Stimulated activated memory B cell treated with anti-CD40 and anti-IgM and Interleukin-4, amounts not matched to agents 10 μg/mL and 1 μg/mL and 100 μg/mL, for 72 hours (primary cell): ENCODE measurements at regions not wholly inside any gene's neighbourhood (a gene's known extent, or its start where the extent isn't known, plus 50 kb on each side); places are given as distances from the start of the nearest gene placed in this dataset.
A peak's percentile ranks its signal among the peaks of the same experiment; 100 is the strongest.

Experiments
- ATAC-seq: fragments of 150-1000 bp; cut with Tn5 transposase; 2 replicates; pipeline ENCODE4 v1.10.0; 2021
- H3K27ac Mint-ChIP-seq: one replicate; pipeline ENCODE4 v1.8.0; 2022; ENCODE audit warnings: mild to moderate bottlenecking, mixed read lengths
- H3K27me3 Mint-ChIP-seq: one replicate; pipeline ENCODE4 v1.8.0; 2022; ENCODE audit warnings: mixed read lengths
- H3K36me3 Mint-ChIP-seq: one replicate; pipeline ENCODE4 v1.8.0; 2022; ENCODE audit warnings: mixed read lengths
- H3K4me1 Mint-ChIP-seq: one replicate; pipeline ENCODE4 v1.8.0; 2022; ENCODE audit warnings: mixed read lengths
- H3K4me3 Mint-ChIP-seq: one replicate; pipeline ENCODE4 v1.8.0; 2022; ENCODE audit warnings: mild to moderate bottlenecking, moderate library complexity, mixed read lengths
- H3K9me3 Mint-ChIP-seq: one replicate; pipeline ENCODE4 v1.8.0; 2022; ENCODE audit warnings: mixed read lengths

DNA sequence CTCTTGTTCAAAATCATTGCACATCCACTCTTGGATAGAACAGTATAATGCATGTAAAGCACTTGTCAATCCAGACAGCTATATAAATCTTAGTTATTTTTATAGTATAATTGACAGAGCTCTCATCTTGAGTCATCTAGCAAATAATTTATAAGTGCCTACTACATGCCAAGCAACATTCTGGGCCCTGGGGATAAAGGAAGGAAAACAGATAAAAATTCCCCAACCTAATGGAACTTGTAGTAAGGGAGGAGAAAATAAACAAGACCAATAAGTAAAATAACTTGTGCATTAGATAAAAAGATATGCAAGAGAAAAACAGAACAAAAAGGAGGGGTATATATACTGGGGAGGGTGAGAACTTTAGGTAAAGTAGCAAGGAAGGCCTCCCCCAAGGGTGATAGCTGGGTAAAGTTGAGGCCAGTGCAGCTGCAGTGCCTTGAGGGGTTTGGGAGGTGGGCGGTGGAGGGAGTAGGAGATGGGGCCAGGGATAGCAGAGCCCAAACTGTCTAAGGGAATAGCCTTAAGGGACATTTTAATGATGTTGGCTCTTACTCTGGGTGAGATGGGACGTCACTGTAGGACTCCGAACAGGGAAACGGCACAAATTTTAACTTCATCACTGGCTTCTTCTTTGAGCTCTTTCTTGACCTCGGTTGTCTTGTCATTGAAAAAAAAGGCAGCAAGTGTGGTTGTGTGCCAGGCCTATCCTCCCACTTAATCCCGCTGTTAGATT is 79.3 kb upstream of the SEC61G start:
- no peaks in the 10 kb centered on the region for H3K36me3 Mint-ChIP-seq
- H3K4me3 Mint-ChIP-seq = no peak overlapping the region
- no peaks in the 10 kb centered on the region for H3K4me1 Mint-ChIP-seq
- no peaks in the 10 kb centered on the region for H3K27me3 Mint-ChIP-seq
- no peak for ATAC-seq
- H3K27ac Mint-ChIP-seq = no peak overlapping the region
- no peaks in the 10 kb centered on the region for H3K9me3 Mint-ChIP-seq

DNA sequence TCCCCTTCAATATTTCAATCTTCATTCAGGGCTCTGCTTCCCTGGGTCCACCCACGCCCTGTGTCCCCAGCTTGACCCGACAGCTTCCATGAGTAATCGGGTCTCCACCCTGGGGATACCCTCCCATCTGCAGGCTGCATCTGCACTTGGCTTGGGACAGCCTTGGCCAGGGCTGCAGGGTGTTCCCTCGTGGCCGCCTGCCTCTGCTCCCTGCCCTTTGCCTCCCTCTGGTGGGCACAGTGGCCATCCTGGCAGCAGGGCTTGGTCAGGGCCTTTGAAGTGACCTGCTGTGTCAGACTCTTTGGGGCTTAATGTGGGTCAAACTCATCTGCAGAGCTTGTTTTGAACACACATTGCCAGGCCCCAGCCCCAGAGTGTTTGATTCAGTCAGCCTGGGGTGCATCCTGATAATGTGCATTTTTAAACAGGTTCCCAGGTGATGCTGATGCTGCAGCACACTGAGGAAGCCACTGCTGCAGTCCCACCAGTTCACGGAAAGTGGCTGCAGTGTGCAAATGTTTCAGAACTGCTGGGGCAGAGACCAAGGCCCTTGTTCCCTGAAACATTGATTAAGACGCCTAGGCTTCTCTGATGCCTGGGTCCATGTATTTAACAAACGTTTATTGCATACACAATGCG is 80.7 kb upstream of the SEC61G start:
- Mint-ChIP-seq H3K27ac (no peak overlapping the region), H3K36me3 (no peaks in the 10 kb centered on the region), H3K4me3 (no peak overlapping the region), H3K9me3 (no peaks in the 10 kb centered on the region), H3K27me3 (no peaks in the 10 kb centered on the region), H3K4me1 (no peaks in the 10 kb centered on the region)
- peak; percentile 36 for ATAC-seq

DNA sequence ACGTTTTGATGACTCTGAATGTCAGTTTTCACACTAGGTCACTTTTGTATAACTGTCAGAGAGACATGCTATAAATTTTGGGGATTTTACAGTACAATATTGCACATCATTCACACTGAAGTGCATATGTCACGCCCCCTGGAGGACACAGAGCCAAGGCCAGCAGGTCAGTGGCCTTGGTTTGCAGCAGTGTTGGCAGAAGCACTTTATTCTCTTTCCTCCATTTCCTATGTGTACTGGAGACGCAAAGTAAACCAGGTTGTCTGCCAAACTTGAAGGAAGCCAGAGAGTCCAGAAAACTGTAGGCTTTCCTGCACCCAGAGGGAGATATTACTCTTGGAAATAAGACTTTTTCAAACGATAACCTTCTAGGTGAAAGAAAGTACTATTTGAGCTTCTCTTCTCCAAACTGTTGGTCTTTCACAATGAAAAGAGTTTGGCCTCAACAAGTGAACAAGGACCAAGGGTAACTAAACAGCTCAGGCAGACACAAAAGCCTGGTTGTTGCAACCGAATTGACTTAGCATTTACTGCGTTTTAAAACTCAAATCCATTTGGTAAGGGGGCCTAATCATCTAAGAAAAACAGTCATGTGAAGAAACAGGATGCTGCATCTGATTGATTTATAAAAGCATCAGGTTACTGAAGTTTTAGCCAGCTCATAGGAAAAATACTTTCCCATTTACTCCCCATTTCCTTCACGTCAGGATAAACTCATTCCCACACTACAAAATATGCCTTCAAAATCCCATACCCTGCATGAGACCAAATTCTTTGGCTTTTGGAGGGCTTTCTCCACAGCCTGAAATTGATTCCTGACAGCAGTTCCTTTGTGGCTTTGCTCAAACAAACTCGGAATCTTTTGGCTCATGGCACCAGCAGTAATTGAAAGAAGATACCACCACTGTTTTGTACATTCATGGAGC is 83.0 kb upstream of the SEC61G start:
- no peak for ATAC-seq
- Mint-ChIP-seq H3K27me3 (no peaks in the 10 kb centered on the region), H3K36me3 (no peaks in the 10 kb centered on the region), H3K4me3 (no peak overlapping the region), H3K4me1 (no peaks in the 10 kb centered on the region), H3K27ac (no peak overlapping the region), H3K9me3 (no peaks in the 10 kb centered on the region)

DNA sequence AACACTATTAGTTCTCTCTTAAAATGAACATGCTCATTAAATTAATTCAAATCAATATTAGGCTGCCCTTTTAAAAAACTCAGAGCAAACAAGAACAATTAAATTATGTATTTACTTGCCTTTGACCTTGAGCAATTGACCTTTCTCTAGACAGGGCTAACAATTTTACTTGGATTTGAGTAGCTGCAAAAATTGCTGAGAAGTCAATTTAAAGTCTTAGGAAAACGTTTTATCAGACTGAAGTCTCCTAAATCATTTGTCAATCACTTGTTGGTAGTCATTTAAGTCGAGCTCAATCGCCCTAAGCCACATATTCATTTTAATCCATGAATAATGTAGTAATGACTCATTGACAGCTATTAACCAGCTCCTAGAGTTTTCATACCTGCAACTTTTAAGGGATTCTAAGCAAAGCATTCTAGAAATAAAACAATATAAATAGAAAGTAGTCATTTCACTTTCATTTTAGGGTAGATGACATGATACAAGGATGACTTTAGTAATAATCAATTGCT is 84.9 kb upstream of the SEC61G start:
- Mint-ChIP-seq H3K36me3 (no peaks in the 10 kb centered on the region), H3K4me3 (no peak overlapping the region), H3K27ac (no peak overlapping the region), H3K27me3 (no peaks in the 10 kb centered on the region), H3K9me3 (no peaks in the 10 kb centered on the region), H3K4me1 (no peaks in the 10 kb centered on the region)
- no peak for ATAC-seq

DNA sequence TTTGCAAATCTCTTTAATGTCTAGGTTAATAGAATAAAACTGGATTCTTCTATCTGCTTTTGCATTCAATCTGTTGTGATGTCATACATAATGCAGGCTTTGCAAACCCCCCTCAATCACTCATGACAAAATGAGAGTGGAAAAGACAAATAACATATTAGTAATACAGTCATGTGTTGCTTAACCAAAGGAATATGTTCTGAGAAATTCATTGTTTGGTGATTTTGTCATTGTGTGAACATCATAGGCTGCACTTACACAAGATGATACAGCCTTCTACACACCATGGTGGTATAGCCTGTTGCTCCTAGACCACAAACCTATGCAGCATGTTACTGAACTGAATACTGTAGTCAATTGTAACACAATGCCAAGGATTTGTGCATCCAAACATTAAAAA is 87.3 kb upstream of the SEC61G start:
- Mint-ChIP-seq H3K36me3 (no peaks in the 10 kb centered on the region), H3K27me3 (no peaks in the 10 kb centered on the region), H3K27ac (no peak overlapping the region), H3K9me3 (peaks cover 6% of the 10 kb centered on the region), H3K4me1 (no peaks in the 10 kb centered on the region), H3K4me3 (no peak overlapping the region)
- no peak for ATAC-seq

DNA sequence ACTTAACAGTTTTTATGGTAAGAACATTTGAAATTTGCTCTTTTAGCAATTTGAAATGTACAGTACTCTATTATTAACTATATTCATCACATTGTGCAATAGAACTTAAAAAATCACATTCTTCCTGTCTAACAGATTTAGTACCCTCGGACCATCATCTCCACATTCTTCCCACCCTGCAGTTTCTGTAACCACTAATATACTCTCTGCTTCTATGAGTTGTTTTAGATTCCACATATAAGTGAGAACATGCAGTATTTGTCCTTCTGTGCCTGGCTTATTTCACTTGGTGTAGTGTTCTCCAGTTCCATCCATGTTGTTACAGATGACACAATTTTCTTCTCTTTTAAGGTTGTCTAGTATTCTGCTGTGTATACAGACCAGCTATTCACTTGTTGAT is 88.9 kb upstream of the SEC61G start:
- H3K4me3 Mint-ChIP-seq = no peak overlapping the region
- no peak overlapping the region for H3K27ac Mint-ChIP-seq
- peaks cover 10% of the 10 kb centered on the region for H3K9me3 Mint-ChIP-seq
- no peak for ATAC-seq
- H3K27me3 Mint-ChIP-seq = no peaks in the 10 kb centered on the region
- H3K4me1 Mint-ChIP-seq = no peaks in the 10 kb centered on the region
- no peaks in the 10 kb centered on the region for H3K36me3 Mint-ChIP-seq

DNA sequence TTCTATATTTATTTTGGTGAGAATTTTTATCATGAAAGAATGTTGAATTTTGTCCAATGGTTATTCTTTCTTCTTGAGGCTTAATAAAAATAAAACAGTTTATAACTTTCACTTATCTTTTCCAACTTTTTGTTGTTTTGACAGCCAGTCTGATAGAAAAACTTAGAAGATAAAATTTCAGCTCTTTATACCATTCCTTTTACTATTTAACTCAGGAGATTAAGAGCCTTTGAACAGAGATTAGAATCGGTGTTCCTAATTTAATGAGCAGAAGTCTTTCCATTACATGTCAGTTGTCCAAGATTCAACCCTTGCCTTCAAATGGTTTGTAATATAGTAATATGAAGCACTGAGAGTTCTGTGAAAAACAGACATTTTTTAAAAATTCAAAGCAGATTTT is 97.8 kb upstream of the SEC61G start:
- H3K27ac Mint-ChIP-seq = no peak overlapping the region
- no peaks in the 10 kb centered on the region for H3K4me1 Mint-ChIP-seq
- peaks cover 13% of the 10 kb centered on the region for H3K27me3 Mint-ChIP-seq
- no peak overlapping the region for H3K4me3 Mint-ChIP-seq
- H3K9me3 Mint-ChIP-seq = peaks cover 17% of the 10 kb centered on the region
- no peaks in the 10 kb centered on the region for H3K36me3 Mint-ChIP-seq
- no peak for ATAC-seq

DNA sequence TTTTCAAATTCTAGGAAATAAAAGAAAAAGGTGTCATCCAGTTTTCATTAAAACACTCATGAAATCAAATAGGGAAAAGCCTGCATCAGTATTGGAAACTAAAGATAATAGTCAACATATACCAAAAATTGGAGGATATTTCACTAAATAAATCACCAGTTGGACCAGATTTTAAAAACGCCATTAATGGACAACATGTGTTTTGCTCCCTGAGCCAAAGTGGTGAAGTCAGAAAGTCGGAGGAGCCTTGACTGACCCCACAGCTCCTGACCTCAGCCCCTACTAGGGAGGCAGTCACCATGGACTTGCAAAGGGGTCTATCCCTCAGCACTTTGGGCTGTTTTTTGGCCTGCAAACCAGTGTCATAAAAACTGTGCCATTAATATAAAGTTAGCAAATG is 98.3 kb upstream of the SEC61G start:
- Mint-ChIP-seq H3K27ac (no peak overlapping the region), H3K9me3 (peaks cover 17% of the 10 kb centered on the region), H3K36me3 (no peaks in the 10 kb centered on the region), H3K4me3 (no peak overlapping the region), H3K4me1 (no peaks in the 10 kb centered on the region), H3K27me3 (peaks cover 13% of the 10 kb centered on the region)
- no peak for ATAC-seq

DNA sequence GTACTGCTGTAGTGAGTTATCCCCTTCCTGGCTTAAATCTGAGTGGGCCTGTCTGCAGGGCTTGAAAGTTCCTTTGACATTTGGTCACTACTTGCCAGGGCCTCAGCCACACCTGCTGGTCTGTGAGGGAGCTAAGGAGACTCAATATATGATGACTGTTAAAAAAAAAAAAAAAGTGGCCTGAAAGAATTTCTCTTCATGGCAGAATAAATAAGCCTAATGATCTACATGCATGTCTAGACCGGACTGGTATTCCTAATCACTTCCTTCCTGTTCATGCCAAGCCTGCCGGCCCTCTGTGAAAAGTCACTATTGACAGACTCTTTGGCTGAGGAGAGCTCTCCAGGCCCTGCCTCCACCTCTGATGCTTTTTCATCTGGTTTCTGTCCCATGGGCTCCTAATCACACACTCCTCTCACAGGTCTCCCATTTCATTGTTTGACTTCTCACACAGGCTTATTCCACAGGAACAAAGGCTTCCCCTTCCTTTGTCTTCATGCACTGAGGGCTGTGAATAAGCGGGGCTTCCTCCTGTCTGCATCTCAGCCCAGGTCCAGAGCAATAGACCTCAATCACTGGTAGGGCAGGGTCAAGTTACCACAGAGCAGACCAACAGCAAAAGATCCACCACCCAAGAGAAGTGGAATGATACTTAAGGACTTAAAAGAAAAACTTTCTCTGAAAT is 99.1 kb upstream of the SEC61G start:
- no peak overlapping the region for H3K27ac Mint-ChIP-seq
- H3K9me3 Mint-ChIP-seq = peaks cover 13% of the 10 kb centered on the region

DNA sequence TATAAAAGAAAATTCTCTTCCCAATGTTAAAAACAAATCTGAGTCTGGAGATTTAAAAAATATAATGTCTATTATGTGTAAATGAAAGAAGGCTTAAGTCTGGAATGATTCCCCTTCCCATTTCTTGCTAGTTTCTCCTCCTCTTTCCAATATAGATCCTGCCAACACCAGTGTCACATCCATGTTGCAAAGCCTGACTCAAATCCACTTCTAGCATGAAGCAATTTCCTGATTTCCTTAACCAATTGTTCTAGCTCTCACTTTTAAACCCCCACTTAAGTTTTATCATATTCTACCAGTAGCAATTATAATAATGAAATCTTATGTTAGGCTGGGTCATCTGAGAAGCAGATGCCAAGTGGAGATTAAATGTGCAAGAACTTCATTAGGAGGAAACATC is 100.1 kb upstream of the SEC61G start:
- peaks cover 13% of the 10 kb centered on the region for H3K27me3 Mint-ChIP-seq
- no peak for ATAC-seq
- H3K36me3 Mint-ChIP-seq = no peaks in the 10 kb centered on the region
- peaks cover 6% of the 10 kb centered on the region for H3K9me3 Mint-ChIP-seq
- H3K27ac Mint-ChIP-seq = no peak overlapping the region
- H3K4me3 Mint-ChIP-seq = no peak overlapping the region
- H3K4me1 Mint-ChIP-seq = no peaks in the 10 kb centered on the region

More for the DNA sequence above, 99.1 kb upstream of the SEC61G start:
- ATAC-seq = no peak
- Mint-ChIP-seq H3K4me3 (no peak overlapping the region), H3K4me1 (no peaks in the 10 kb centered on the region), H3K36me3 (no peaks in the 10 kb centered on the region), H3K27me3 (peaks cover 13% of the 10 kb centered on the region)

DNA sequence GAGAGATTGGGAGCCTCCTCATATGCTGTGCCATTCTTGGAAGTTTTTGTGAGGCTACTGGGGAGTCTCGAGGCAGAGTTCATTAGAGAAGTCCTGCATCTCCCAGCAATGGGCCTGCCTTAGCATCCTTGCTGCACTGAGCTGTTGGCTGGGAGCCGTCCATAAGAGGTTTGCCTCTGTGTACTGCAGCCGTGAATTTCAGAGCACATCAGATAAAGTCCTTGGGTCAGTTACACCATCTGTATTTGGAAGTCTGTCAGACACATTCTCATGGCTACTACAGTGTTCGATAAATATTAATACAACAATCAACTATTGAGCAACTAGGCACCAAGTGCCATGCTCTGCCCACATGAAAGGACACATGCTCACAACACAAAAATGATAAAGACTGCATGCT is 100.5 kb upstream of the SEC61G start:
- Mint-ChIP-seq H3K9me3 (peaks cover 2% of the 10 kb centered on the region), H3K27ac (no peak overlapping the region), H3K4me3 (no peak overlapping the region), H3K27me3 (peaks cover 13% of the 10 kb centered on the region), H3K4me1 (no peaks in the 10 kb centered on the region), H3K36me3 (no peaks in the 10 kb centered on the region)
- ATAC-seq = no peak

DNA sequence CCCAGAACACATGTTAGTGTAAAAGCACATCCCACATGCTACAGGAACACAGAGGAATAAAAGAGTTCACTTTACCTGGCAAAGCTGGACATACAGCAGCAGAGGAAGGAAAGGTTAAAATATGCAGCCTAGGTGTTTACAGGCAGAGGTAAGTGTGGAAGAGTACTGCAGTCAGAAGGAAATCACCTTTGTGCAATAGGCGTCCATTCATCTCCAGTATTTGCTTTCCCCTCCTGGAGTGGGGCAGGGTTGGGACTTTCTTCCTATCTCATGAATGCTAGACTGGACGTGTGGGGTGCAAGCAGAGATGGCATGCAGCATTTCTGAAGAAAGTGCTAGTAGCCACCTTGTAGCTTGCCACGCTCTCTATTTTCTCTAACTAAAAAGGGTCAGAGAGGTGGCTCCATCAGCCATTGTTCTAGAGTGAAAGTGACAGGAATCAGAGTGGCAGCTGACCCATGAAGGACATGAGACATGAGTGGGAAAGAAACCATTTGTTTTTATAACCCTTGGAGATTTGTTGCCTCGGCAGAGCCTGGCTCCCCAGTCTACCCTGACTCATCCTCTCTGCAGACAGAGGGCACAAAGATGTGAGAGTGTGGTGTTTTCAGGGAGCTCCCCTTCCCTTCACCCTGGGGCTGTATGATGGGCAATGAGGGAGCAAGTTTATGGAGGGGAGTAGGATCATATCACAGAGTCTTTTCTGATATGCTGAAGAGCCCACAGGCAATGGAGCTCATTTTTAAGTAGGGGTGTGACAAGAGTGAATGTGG is 101.2 kb upstream of the SEC61G start:
- ATAC-seq = peak; percentile 44
- Mint-ChIP-seq H3K27me3 (peaks cover 13% of the 10 kb centered on the region), H3K27ac (no peak overlapping the region), H3K36me3 (no peaks in the 10 kb centered on the region), H3K9me3 (no peaks in the 10 kb centered on the region), H3K4me1 (no peaks in the 10 kb centered on the region), H3K4me3 (no peak overlapping the region)

DNA sequence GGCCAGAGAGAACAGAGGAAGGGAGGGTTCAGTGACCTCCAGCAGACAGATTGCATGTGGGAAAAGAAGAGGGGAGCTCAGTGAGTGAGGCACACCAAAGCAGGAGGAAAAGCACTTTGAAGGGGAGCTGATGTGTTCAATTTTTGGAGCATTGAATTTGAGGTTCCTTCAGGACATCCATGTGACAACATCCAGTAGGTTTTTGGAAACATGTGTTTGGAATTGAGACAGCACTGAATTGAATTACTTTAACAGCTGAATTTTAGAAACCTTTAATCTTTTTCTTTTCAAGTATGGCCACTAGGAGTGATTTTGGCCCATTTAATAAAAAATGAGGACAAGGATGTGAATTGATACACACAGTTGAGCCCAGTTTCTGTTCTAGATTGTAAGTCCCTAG is 101.8 kb upstream of the SEC61G start:
- peaks cover 13% of the 10 kb centered on the region for H3K27me3 Mint-ChIP-seq
- H3K27ac Mint-ChIP-seq = no peak overlapping the region
- no peak overlapping the region for H3K4me3 Mint-ChIP-seq
- no peaks in the 10 kb centered on the region for H3K36me3 Mint-ChIP-seq
- no peaks in the 10 kb centered on the region for H3K9me3 Mint-ChIP-seq
- ATAC-seq = no peak
- no peaks in the 10 kb centered on the region for H3K4me1 Mint-ChIP-seq

DNA sequence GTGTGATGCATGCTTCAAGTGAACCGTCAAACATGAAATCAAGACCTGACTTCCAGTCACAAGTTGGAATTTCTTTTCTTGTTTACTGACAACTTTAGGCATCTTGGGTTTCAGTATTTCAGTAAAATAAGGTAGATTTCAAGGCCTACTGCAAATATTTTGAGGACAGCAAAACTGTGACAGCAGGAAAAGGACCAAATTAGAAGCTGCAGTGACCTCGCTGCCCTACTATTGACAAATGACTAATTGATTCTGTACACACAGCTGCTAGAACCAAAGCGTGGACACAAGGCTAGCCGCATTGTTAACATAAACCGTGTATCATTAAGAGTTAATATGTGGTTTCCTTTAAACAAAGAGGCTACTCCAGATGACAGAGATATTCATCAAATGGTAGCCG is 105.7 kb upstream of the SEC61G start:
- Mint-ChIP-seq H3K36me3 (no peaks in the 10 kb centered on the region), H3K4me1 (no peaks in the 10 kb centered on the region), H3K9me3 (no peaks in the 10 kb centered on the region), H3K27ac (no peak overlapping the region), H3K4me3 (no peak overlapping the region), H3K27me3 (peaks cover 9% of the 10 kb centered on the region)
- ATAC-seq = no peak
